Right lobe of liver (tissue), 4 donors: ENCODE measurements at regions not wholly inside any gene's neighbourhood (a gene's known extent, or its start where the extent isn't known, plus 50 kb on each side); places are given as distances from the start of the nearest gene placed in this dataset.

Experiments
- POLR2A ChIP-seq: fragments of 450-650 bp; IDR thresholded peaks from one replicate; pipeline ENCODE4 v1.6.1; 2017; ENCODE audit warnings: antibody characterized with exemption, mild to moderate bottlenecking
- TF ChIP-seq, protein P1 (sequence below), 4 donors: fragments of 200-600 bp in 3 of 4; fragments of 450-650 bp in 1 of 4; IDR thresholded peaks; one replicate each; pipeline versions ENCODE4 v1.5.1 to v1.8.0; 2016 to 2022; ENCODE audit warnings: antibody characterized with exemption in 4 of 4, mild to moderate bottlenecking in 2 of 4
- donor health status: DM: no; HTN: no; CAD: no.
- donor health status: DM: no; HTN: no; CAD: no.
- donor health status: DM: no; HTN: yes; CAD: no.

DNA sequence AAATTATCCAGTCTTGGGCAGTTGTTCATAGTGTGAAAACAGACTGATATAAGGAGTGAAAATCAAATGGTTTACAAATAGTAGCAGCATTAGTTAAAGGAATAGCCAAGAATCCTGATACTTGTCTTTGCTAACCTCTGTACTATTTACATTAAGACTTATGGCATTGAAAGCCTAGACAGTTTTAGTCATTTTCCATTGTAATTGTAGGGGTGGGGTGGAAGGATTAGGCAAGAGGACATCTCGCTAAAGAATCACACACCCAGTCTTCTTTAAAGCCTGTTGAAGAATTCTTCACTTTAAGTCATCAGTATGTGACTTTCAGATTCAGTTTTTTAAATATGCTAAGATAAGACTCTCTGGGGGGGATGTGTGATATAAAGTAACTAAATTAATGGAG, 207.5 kb upstream of the PHACTR1 start:
- TF ChIP-seq, protein P1, sequence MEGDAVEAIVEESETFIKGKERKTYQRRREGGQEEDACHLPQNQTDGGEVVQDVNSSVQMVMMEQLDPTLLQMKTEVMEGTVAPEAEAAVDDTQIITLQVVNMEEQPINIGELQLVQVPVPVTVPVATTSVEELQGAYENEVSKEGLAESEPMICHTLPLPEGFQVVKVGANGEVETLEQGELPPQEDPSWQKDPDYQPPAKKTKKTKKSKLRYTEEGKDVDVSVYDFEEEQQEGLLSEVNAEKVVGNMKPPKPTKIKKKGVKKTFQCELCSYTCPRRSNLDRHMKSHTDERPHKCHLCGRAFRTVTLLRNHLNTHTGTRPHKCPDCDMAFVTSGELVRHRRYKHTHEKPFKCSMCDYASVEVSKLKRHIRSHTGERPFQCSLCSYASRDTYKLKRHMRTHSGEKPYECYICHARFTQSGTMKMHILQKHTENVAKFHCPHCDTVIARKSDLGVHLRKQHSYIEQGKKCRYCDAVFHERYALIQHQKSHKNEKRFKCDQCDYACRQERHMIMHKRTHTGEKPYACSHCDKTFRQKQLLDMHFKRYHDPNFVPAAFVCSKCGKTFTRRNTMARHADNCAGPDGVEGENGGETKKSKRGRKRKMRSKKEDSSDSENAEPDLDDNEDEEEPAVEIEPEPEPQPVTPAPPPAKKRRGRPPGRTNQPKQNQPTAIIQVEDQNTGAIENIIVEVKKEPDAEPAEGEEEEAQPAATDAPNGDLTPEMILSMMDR (IDR thresholded peaks at IDR 0.05), result no peak
- TF ChIP-seq POLR2A, result no peak
